K562 (cell line): ENCODE measurements at regions not wholly inside any gene's neighbourhood (a gene's known extent, or its start where the extent isn't known, plus 50 kb on each side); places are given as distances from the start of the nearest gene placed in this dataset.

Experiments used
- ATAC-seq: fragments of 200-7000 bp; cut with Tn5 transposase; 3 replicates; pipeline ENCODE4 v1.9.1; 2020; ENCODE audit warnings: moderate library complexity
- BruUV-seq: library from RNA; stranded (reverse); fragments of 400-500 nt; replicated peaks from 2 replicates; lab custom pipeline; 2021; lab: Mats Ljungman, UMichigan
- CTCF ChIA-PET: fragments of 300-600 bp; formaldehyde crosslinking; extraction: SDS; loops from one replicate; lab custom pipeline; 2021; ENCODE audit warnings: low intra/inter-chr PET ratio; lab: Yijun Ruan, JAX
- POLR2A ChIA-PET: fragments of 300-600, 350-650 bp; sonication (Branson Sonifier 250); formaldehyde crosslinking; extraction: SDS; loops from one replicate; lab custom pipeline; 2021; ENCODE audit warnings: antibody characterized with exemption, inconsistent platforms; lab: Yijun Ruan, JAX
- DNase-seq, 4 experiments: peaks; one replicate each; pipeline versions ENCODE4 v3.0.0 to v3.0.0-alpha.2; 2011 to 2018; ENCODE audit warnings: low spot score in 3 of 4, mixed read lengths in 3 of 4; ENCODE audit errors: extremely low read depth in 1 of 4
- FAIRE-seq: peaks from 2 replicates; lab custom pipeline; 2011; peaks lifted over from hg19 to GRCh38; lab: Jason Lieb, UNC
- H2AFZ ChIP-seq: 2 replicates; pipeline ENCODE4 v1.6.0; 2011; ENCODE audit warnings: low read depth, low read length, control low read depth, inconsistent platforms
- H3K27ac ChIP-seq: fragments of 200-600 bp; 3 replicates; pipeline ENCODE4 v1.8.0; 2011; ENCODE audit warnings: low read depth, mild to moderate bottlenecking, control low read depth, inconsistent platforms, low read length, moderate library complexity, mixed read lengths; ENCODE audit errors: extremely low read depth
- H3K27me3 ChIP-seq, 2 experiments: fragments of 300-600 bp in 1 of 2; 2 replicates in 1 of 2; 3 replicates in 1 of 2; pipeline versions ENCODE4 v1.6.0 to v1.8.0; 2011; ENCODE audit warnings: inconsistent platforms in 2 of 2, low read length in 2 of 2, mild to moderate bottlenecking in 1 of 2, mixed read lengths in 1 of 2, moderate library complexity in 1 of 2; ENCODE audit not compliant: control insufficient read depth in 2 of 2, insufficient read depth in 2 of 2
- H3K36me3 ChIP-seq: fragments of 300-600 bp; 3 replicates; pipeline ENCODE4 v1.8.0; 2011; ENCODE audit warnings: mild to moderate bottlenecking, low read length, inconsistent platforms; ENCODE audit not compliant: control insufficient read depth, insufficient read depth
- H3K4me1 ChIP-seq, 2 experiments: fragments of 200-600 bp in 1 of 2; replicated peaks in 1 of 2; 2 replicates in 1 of 2; 3 replicates in 1 of 2; pipeline versions ENCODE4 v1.5.1 to v1.8.0; 2011; ENCODE audit warnings: inconsistent platforms in 2 of 2, low read length in 2 of 2, mild to moderate bottlenecking in 1 of 2, mixed read lengths in 1 of 2, moderate library complexity in 1 of 2; ENCODE audit not compliant: control insufficient read depth in 2 of 2, insufficient read depth in 2 of 2
- H3K4me2 ChIP-seq: 2 replicates; pipeline ENCODE4 v1.6.1; 2011; ENCODE audit warnings: low read length, control low read depth, inconsistent platforms, mixed read lengths; ENCODE audit not compliant: insufficient read depth
- H3K4me3 ChIP-seq: fragments of 200-600 bp; sonication (generic), shearing (Covaris generic); 2 replicates; pipeline ENCODE4 v1.5.1; 2016; ENCODE audit warnings: control low read depth, inconsistent platforms
- H3K79me2 ChIP-seq: fragments of 200-600 bp; 3 replicates; pipeline ENCODE4 v1.8.0; 2011; ENCODE audit warnings: low read length, inconsistent platforms; ENCODE audit not compliant: control insufficient read depth, insufficient read depth
- H3K9ac ChIP-seq, 2 experiments: 2 replicates each; pipeline versions ENCODE4 v1.6.0 to v1.6.1; 2011; ENCODE audit warnings: low read depth in 2 of 2, low read length in 2 of 2, control low read depth in 1 of 2, inconsistent platforms in 1 of 2, mild to moderate bottlenecking in 1 of 2, mixed read lengths in 1 of 2; ENCODE audit not compliant: insufficient read depth in 1 of 2
- H3K9me1 ChIP-seq: one replicate; pipeline ENCODE4 v1.6.0; 2011; ENCODE audit warnings: inconsistent platforms, mild to moderate bottlenecking, low read length, moderate library complexity; ENCODE audit not compliant: control insufficient read depth, insufficient read depth
- H3K9me3 ChIP-seq: replicated peaks from 2 replicates; pipeline ENCODE4 v1.5.1; 2011; ENCODE audit warnings: low read depth, low read length, inconsistent platforms; ENCODE audit not compliant: control insufficient read depth, insufficient read depth
- H4K20me1 ChIP-seq: replicated peaks from 2 replicates; pipeline ENCODE4 v1.6.1; 2011; ENCODE audit warnings: low read length, inconsistent platforms, mixed read lengths; ENCODE audit not compliant: control insufficient read depth, insufficient read depth
- EP300 ChIP-seq: IDR thresholded peaks from 2 replicates; pipeline ENCODE4 v1.6.1; 2012; ENCODE audit warnings: low read length, improper control_type of control experiment
- HLTF ChIP-seq: fragments of 450-650 bp; IDR thresholded peaks from 2 replicates; pipeline ENCODE4 v1.6.1; 2016
- MCM3 ChIP-seq: fragments of 450-650 bp; IDR thresholded peaks from 2 replicates; pipeline ENCODE4 v1.6.1; 2016
- NRF1 ChIP-seq, 2 experiments: fragments of 450-650 bp; IDR thresholded peaks in 1 of 2; conservative IDR thresholded peaks in 1 of 2; 2 replicates each; pipeline ENCODE4 v1.6.1; 2014; ENCODE audit warnings: mild to moderate bottlenecking in 2 of 2
- PHF8 ChIP-seq: fragments of 200-600 bp; sonication (generic); IDR thresholded peaks from 2 replicates; pipeline ENCODE4 v1.6.1; 2012; ENCODE audit warnings: mixed run types, mild to moderate bottlenecking, inconsistent platforms, low read length, moderate library complexity, borderline replicate concordance
- POLR2G ChIP-seq: fragments of 200-400 bp; formaldehyde crosslinking; IDR thresholded peaks from 2 replicates; pipeline ENCODE4 v1.6.1; 2017; ENCODE audit warnings: low read depth, mild to moderate bottlenecking, antibody characterized with exemption, low read length, moderate library complexity
- U2AF2 ChIP-seq: fragments of 200-400 bp; formaldehyde crosslinking; optimal IDR thresholded peaks from 2 replicates; pipeline ENCODE3; 2017; ENCODE audit warnings: low read depth, mild to moderate bottlenecking, low read length
- ZNF121 ChIP-seq: sonication (generic); formaldehyde crosslinking; conservative IDR thresholded peaks from 2 replicates; pipeline ENCODE4 v1.8.0; 2022; ENCODE audit warnings: missing genetic modification reagents
- WGBS: fragments of 100-300 bp; shearing (Covaris generic); methylation state at CpG from one replicate; pipeline ENCODE4 v1.1.6; 2016; ENCODE audit warnings: low coverage, mixed read lengths; ENCODE audit not compliant: insufficient coverage; ENCODE audit errors: missing lambda C conversion rate; 5-methylcytosine and 5-hydroxymethylcytosine counted together
- in situ Hi-C: fragments of 300-500 bp; cut with MboI; formaldehyde crosslinking; loops from 4 replicates; pipeline ENCODE4 v1.15.0; 2018; ENCODE audit warnings: inconsistent platforms, mixed read lengths
- intact Hi-C: fragments of 100-400 bp; cut with micrococcal nuclease; formaldehyde crosslinking; loops from 2 replicates; pipeline ENCODE4 v1.14.2; 2022
- TF ChIP-seq, protein P1 (sequence below), 2 experiments: fragments of 450-650 bp in 1 of 2; sonication (generic) in 1 of 2; formaldehyde crosslinking; conservative IDR thresholded peaks; 2 replicates each; pipeline versions ENCODE4 v1.4.0 to v1.8.1; 2020 to 2022; ENCODE audit warnings: mild to moderate bottlenecking in 1 of 2, missing genetic modification reagents in 1 of 2
- TF ChIP-seq, protein P2 (sequence below), 2 experiments: IDR thresholded peaks; 2 replicates each; pipeline ENCODE4 v1.6.1; 2011; ENCODE audit warnings: borderline replicate concordance in 1 of 2, control low read depth in 1 of 2, low read depth in 1 of 2, low read length in 1 of 2, mild to moderate bottlenecking in 1 of 2, mixed read lengths in 1 of 2, moderate library complexity in 1 of 2; ENCODE audit not compliant: insufficient read depth in 1 of 2, insufficient read length in 1 of 2, poor library complexity in 1 of 2, severe bottlenecking in 1 of 2; ENCODE audit errors: extremely low read depth in 1 of 2

DNA sequence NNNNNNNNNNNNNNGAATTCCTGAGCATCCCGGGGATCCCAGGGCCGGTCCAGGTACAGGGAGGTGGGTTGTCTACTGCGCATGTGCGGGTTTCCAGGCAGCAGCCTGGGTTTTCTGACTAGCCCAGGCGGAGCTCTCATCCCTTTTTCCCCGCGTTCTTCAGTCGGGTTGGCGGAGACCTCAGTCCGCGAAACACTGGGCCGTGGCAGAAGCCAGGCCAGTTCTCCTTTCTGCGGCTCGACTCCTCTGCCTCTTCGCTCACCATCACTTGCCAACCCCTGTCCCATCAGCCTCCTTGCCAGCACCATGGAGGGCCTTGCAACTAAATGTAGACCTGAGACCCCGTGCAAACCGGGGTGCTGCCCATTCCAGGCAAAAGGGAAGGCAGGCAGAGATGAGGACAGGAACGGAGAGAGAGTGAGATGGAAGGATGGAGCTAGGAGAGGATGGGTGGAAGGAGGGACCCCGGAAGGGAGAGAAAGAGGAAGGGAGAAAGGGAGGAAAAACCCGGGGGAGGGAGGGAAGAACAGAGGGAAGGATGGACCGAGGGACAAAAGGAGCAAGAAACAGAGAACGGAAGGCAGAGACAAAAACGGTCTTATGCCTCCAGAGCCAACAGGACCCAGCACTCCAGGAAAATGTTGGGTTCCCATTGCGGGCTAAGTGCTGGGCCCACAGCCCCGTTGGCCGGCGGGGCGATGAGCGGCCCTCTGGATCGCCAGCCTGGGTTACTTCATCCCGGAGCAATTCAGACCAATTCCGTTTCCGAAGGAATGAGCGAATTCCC lies 445.4 kb upstream of the DEFB115 start:
- Histone ChIP-seq H3K4me2 (peak overlapping the region; percentile 44), H3K27ac (no peak overlapping the region), H3K9me1 (no peaks in the 10 kb centered on the region), H3K79me2 (no peaks in the 10 kb centered on the region), H3K36me3 (no peaks in the 10 kb centered on the region), H3K9ac (peak overlapping the region in 1 of 2 experiments; percentile 58; a peak in 2 of 4 replicates), H4K20me1 (no peaks in the 10 kb centered on the region), H3K9me3 (no peaks in the 10 kb centered on the region), H3K27me3 (peaks cover 9 to 21% of the 10 kb centered on the region in 2 experiments; a peak in 3 of 5 replicates), H2AFZ (peak overlapping the region; percentile 35; the same call in 1 of the 2 replicates), H3K4me1 (peaks cover 0 to 22% of the 10 kb centered on the region in 2 experiments; a peak in 2 of 5 replicates), H3K4me3 (peak overlapping the region; percentile 25)
- POLR2A ChIA-PET = interaction anchor here (0.6 kb wide), 1 partner anchor 934 kb away, joined by 4 read pairs; no protein-coding TSS in a partner anchor
- peak; percentile 66 for ATAC-seq
- in situ Hi-C loops (loop anchor here (5.0 kb wide), 1 partner anchor 935 kb away; no protein-coding TSS in a partner anchor), intact Hi-C loops (no loop called here)
- WGBS = 5% methylated on average over 29 of the region's 34 CpGs
- peak; percentile 65 to 81 (median 78) for DNase-seq
- BruUV-seq = no TSS peak
- CTCF ChIA-PET = no interaction called here
- no peak for TF ChIP-seq MCM3
- TF ChIP-seq, protein P1, sequence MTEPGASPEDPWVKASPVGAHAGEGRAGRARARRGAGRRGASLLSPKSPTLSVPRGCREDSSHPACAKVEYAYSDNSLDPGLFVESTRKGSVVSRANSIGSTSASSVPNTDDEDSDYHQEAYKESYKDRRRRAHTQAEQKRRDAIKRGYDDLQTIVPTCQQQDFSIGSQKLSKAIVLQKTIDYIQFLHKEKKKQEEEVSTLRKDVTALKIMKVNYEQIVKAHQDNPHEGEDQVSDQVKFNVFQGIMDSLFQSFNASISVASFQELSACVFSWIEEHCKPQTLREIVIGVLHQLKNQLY (CRISPR knock-in tag; conservative IDR thresholded peaks at IDR 0.05) = no peak
- TF ChIP-seq, protein P2, sequence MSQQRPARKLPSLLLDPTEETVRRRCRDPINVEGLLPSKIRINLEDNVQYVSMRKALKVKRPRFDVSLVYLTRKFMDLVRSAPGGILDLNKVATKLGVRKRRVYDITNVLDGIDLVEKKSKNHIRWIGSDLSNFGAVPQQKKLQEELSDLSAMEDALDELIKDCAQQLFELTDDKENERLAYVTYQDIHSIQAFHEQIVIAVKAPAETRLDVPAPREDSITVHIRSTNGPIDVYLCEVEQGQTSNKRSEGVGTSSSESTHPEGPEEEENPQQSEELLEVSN (IDR thresholded peaks at IDR 0.05; ENCODE audit: borderline replicate concordance in 1 of 2, extremely low read depth in 1 of 2, insufficient read depth in 1 of 2, insufficient read length in 1 of 2, low read depth in 1 of 2, low read length in 1 of 2, poor library complexity in 1 of 2, severe bottlenecking in 1 of 2) = peak in 1 of 2 experiments; percentile 8
- TF ChIP-seq POLR2G = 0 out of 2 replicates have a peak, but pooled peaks have one; percentile 20
- TF ChIP-seq NRF1 (conservative IDR thresholded peaks at IDR 0.05 in 1 of 2, IDR thresholded peaks at IDR 0.05 in 1 of 2) = peak; percentile 42 to 57; a peak in 3 of 4 replicates
- TF ChIP-seq ZNF121 (CRISPR knock-in tag) = no peak
- TF ChIP-seq PHF8 = peak; percentile 26
- no peak for TF ChIP-seq EP300
- no peak for TF ChIP-seq U2AF2
- no peak for TF ChIP-seq HLTF
- FAIRE-seq = no peak
